Activated CD8-positive, alpha-beta memory T cell treated with anti-CD3 and anti-CD28 coated beads, Interleukin-2, amount 50 U/mL, for 48 hours (primary cell): ENCODE measurements at regions not wholly inside any gene's neighbourhood (a gene's known extent, or its start where the extent isn't known, plus 50 kb on each side); places are given as distances from the start of the nearest gene placed in this dataset.

Experiments used
- DNase-seq: peaks from one replicate; pipeline ENCODE4 v3.0.0-alpha.2; 2020

DNA sequence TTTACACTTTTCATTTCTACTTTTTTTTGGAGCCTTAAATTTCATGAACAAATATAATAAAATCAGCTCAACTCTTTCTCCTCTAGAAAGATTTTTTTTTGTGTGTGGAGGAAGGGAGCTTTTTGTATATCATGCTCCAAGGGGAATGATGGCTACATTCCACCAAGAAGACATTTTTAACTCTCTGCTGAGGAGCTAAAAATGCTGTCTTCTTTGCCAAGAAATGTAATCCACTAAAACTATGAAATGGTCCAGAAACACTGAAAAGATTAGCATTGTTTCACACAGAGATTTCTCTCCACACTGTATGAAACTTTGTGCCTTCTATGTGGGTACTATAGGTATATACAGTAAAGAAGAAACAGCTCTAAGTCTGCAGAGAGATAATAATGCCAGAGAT, 74.1 kb upstream of the ANK3 start:
- DNase-seq, result no peak

DNA sequence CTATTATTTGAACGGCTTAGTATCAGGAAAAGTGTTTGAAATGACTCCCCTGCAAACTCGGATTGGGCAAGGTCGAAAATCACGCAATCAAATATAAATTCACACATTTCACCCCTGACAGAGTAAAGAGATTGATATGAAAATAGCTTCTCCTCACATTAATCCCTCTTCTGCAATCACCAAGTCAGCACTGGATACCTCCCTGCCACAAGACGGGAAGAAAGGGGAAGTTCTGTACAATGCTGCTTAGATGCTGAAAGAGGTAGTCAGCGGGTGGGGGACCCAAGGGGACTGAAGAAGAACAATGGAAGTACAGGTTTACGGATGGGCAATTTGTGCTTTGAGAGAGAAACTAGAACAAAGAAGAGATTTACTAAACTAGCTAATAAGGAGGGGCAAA, 72.0 kb upstream of the ANK3 start:
- DNase-seq, result no peak

DNA sequence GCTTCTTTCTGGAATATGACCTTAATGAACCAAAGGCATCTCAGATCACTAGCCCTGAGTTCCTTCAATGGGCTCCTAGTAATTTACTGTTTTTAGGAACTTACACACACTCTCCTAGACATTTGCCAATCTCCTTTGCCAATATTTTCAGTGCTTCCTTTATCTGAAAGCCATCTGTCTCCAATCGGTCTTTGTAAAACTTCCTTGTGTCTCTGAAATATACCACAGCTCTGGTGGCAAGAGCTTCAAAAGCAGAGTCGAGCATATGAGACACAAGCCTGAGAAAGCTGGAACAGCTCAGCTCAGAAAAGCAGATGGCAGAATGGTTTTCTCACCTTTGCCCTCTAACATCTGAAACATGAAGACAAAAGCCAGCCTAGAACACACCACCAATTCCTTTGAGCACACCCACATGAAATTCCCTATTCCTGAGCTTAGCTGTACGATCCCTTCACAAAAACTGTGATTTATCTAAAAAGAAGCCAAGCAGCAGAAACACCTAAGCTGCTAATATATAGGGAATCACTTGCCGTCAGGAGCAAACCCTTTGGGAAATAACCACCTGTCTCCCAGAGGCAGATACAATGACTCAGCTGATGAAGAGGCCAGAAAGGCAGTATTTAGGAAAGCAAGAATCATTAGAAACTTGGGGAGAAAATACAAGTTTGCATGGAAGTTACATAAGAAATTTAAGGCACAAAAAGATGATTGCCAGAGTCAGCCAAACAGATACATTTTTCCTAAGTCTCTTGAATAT, 70.2 kb upstream of the ANK3 start:
- no peak for DNase-seq

DNA sequence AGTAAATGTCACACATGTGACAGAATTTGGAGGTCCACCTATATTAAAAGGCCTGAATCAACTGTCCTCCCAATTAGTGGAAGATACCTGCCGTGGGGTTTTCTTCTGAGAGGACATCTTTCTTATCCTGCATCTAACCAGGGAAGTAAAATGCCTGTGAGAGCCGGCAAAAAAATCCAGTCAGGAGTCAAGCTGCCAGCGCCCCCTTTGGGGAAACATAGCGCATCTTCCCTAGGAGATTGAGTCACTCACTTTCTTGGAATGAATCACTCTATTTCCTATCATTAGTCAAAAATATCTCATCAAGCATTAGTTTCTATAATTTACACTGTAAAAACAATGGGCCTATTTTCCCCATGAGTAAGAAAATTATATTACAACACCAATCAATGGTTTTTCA, 66.4 kb upstream of the ANK3 start:
- no peak for DNase-seq

DNA sequence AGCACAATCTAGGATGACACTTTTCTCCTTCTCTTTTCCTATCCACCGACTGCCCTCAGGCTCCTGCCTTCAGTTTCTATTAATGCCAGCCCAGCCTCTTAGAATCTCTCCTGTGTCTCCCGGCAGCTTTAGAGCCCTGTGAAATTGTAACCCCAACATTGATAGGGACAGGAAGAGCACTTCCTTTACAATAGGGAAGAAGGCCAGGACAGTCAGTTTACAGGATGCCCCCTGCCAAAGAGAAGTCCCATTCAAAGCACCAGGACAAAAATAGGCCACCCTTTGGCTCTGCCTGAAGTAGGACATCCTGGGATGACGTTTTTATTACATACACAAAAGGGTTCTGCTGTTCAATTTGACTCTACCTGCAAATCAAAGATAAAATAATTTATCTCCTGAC, 64.7 kb upstream of the ANK3 start:
- DNase-seq, result no peak

DNA sequence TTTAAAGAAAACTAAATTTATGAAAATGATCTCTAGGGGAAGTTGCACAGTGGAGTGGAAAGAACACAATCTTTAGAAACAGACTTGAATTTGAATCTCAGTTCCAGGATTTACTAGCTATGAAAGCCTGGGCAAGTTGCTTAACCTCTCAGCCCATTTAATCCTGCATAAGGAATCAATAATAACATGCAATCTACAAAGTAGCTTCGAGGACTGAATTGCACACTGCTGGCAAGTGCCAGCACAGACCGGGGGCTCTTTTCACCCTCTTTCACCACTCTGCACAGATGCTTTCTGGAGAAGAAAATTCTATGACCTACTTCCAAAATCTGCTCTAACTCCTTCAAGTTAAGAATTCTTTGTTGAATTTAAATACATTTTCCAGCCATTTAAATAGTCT, 63.4 kb upstream of the ANK3 start:
- no peak for DNase-seq

DNA sequence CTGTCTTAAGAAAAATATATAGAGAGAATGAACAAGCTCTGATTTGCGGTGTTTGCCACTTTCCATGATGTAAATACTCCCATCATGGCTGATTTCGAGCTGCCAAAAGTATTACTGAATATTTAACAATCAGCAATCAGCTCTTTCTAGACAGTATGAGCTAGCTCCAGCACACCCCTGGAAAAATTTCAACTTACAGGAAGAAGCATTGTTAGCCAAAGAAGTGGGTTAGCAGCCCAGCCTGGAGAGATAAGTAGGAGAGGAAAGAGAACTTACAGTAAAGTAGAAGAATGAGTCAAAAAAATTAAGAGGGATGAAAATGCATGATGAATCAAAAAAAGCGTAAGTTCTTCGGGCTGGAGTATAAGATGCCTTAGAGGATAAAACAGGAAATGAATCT, 60.6 kb upstream of the ANK3 start:
- no peak for DNase-seq

DNA sequence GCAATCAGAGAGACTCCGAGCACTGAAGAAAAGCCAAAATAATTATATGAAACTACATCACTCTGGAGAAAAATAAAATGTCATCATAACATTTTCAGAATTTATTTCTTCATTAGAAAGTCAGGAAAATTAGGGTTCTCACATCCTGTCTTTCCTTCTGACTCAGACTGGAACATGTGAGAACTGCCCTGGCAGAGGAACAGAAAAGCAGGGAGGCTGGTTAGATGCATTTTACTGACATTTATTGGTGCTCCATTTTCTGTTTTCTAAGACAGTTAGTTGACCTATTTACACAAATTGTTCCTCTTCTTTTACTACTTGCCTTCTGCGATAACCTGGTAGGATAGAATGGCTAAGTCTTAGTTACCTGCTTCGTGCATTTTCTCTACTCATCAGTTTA, 58.6 kb upstream of the ANK3 start:
- no peak for DNase-seq

DNA sequence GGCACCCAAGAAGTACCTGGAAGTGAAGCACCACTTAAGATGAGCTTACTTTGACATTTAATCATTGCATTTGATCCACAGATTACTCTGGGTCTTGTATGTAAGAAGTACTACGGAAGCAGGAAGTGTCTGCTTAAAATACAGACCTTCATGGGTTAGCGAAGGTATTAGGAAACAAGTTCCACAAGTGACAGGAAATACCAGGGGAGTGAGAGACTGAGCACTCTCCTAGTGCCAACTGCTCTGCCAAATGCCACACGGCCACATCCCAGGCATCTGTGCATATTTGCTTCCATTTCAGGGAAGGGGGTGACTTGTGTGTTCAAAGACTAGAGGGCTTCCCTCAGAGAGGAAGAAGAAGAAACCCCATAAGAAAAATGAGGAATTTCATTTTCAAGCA, 57.2 kb upstream of the ANK3 start:
- DNase-seq, result no peak

DNA sequence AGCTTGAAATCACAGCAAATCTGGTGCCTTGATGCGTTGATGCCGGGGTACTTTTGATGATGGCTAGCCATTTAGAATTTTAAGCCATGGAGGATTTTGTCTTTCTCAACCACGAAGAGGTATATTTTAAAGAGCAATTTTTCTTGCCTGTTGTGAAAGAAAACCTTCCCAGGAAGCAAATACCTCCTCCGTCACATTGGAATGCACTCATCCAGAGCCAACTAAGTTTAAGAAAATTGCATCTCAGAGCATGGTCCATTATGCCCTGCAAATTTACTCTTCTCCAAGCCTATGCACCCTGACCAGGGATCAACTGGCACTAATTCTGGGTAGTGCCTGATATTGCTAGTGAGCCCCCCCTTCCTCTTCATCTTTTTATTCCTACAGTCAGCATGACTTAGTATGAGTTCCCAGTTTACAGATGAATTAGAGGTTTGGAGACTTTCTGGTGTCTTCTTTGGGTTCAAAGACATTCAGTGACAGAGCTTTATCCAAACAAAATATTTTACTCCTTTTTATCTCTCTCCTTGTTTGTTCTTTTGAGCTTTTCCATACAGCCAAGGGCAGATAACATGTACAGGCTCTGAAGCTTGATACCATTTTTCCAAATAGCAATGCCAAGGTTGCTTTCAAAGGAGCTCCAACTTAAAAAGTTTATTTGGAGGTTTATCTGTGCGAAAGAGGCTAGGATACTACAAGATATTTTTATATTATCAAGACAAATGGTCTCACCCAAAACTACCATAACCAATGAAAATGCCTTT, 56.6 kb upstream of the ANK3 start:
- no peak for DNase-seq

DNA sequence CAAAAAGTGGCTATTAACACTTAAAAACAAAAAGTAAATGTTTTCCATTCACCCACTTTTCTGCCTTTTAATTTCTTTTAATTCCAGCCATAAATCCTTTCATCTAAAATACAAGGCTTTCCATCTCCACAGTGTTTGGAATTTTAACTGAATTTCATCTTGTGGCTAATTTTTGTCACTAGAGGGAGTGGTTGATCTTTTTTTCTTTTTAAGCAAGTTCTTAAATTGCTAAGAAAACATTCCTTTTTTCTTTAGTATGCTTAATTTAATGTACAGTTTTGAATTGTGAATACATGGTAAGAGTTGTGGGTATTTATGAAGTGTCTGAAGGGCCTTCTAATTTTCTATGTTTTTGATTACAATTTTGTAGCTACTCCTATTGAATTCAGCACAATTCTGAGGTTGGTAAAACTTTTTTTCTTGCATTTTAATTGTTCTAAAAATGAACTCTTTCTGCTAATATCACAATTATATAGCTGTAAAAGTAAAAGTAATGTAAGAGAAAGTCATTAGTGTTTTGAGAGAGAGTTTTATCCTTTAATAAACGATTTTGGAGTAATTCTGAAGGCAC, 54.9 kb upstream of the ANK3 start:
- no peak for DNase-seq

DNA sequence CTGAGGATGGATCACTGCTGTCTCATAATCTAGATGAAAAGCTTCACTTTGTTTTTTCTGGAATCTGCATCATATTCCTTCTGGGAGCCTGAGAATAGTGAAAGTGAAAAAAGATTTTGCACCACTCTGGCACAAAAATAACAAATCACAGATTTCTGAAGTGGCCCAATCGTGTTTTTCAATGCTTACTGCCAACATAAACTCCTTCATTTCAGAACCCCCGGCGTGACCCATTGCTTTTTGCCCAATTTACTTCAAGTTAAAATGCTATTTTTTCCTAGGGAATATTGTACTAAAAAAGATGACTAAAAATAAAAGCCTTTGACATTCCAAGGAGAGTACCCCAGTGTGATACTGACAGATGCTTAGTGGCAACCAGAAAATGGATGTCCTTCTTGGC, 53.7 kb upstream of the ANK3 start:
- no peak for DNase-seq

DNA sequence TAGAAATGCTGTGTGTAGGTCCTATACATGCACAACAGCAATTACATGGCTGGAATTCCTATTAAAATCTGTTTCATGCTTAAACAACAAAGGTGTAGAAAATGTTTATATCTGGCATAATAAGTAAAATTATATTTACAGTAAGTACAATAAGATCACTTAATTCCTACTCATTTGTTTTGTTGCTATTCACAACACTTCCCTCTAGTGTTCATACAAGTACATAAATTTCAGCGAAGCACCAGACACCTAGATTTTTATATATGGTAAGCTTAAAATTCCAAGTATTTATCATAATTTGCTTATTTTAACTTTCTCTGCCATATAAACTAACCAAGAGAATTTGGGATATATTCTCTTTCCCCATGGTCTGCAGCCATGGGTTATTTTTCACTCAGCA, 51.8 kb upstream of the ANK3 start:
- DNase-seq, result no peak

DNA sequence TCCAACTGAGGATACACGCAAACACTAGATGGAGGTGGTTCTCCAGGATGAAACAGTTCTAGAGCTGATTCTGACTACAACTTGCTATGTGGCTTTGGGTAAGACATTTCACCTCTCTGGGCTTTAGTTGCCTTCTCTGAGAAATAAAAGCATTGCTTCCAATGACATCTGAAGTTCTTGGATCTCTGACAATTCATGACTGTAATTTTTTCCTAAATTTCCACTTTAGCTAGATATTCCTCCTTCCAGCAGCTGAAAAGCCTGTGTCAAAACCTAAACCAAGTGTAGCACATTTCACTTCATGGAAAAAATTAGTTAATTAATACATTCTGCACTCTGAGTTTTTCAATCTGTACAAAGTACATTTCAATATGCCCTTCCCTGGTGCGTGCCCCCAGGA, 50.0 kb upstream of the ANK3 start:
- DNase-seq, result no peak
